Adrenal gland (tissue), 9 donors: ENCODE measurements at regions not wholly inside any gene's neighbourhood (a gene's known extent, or its start where the extent isn't known, plus 50 kb on each side); places are given as distances from the start of the nearest gene placed in this dataset.

Experiments
- DNase-seq, 7 donors: peaks; one replicate each; pipeline ENCODE4 v3.0.0-alpha.2; 2019 to 2020
- H3K27ac ChIP-seq, 5 donors: fragments of 200-600 bp; sonication (generic) in 4 of 5; 1 replicate in 3 of 5; 2 replicates in 2 of 5; pipeline versions ENCODE4 v1.5.1 to v1.8.0; 2016 to 2020; ENCODE audit warnings: mild to moderate bottlenecking in 1 of 5
- H3K27me3 ChIP-seq: fragments of 200-600 bp; 2 replicates; pipeline ENCODE4 v1.8.0; 2021
- H3K36me3 ChIP-seq, 2 donors: fragments of 200-600 bp; replicated peaks in 1 of 2; 1 replicate in 1 of 2; 2 replicates in 1 of 2; pipeline versions ENCODE4 v1.5.1 to v1.8.0; 2018 to 2022
- H3K4me1 ChIP-seq, 2 donors: fragments of 200-600 bp; replicated peaks in 1 of 2; 1 replicate in 1 of 2; 2 replicates in 1 of 2; pipeline versions ENCODE4 v1.5.1 to v1.8.0; 2018 to 2021
- H3K4me3 ChIP-seq, 4 donors: fragments of 200-600 bp; sonication (generic) in 3 of 4; one replicate each; pipeline ENCODE4 v1.5.1; 2016 to 2018
- H3K9me3 ChIP-seq, 3 donors: fragments of 200-600 bp; sonication (generic) in 1 of 3; replicated peaks in 1 of 3; 1 replicate in 2 of 3; 2 replicates in 1 of 3; pipeline versions ENCODE4 v1.5.1 to v1.8.0; 2016 to 2021
- POLR2A ChIP-seq, 2 donors: fragments of 450-650 bp; IDR thresholded peaks; one replicate each; pipeline ENCODE4 v1.6.1; 2017; ENCODE audit warnings: antibody characterized with exemption in 2 of 2, mild to moderate bottlenecking in 2 of 2, moderate library complexity in 1 of 2
- WGBS, 4 donors: extraction: QIAGEN DNeasy Blood & Tissue Kit in 2 of 4; methylation state at CpG; one replicate each; pipeline versions ENCODE4 v1.1.5 to v1.1.7; 2013 to 2017; 5-methylcytosine and 5-hydroxymethylcytosine counted together
- intact Hi-C, 2 donors: fragments of 100-400 bp; cut with DNase I; formaldehyde crosslinking; loops; one replicate each; pipeline versions ENCODE4 v1.14.1 to v1.15.0; 2022 to 2023
- TF ChIP-seq, protein P1 (sequence below), 6 experiments: fragments of 450-650 bp in 4 of 6; fragments of 200-600 bp in 2 of 6; sonication (generic) in 1 of 6; IDR thresholded peaks; 1 replicate in 5 of 6; 2 replicates in 1 of 6; pipeline versions ENCODE4 v1.5.1 to v1.8.0; 2016 to 2021; ENCODE audit warnings: antibody characterized with exemption in 6 of 6, mild to moderate bottlenecking in 2 of 6, moderate library complexity in 1 of 6
- donor health status: healthy with polysubstance abuse.
- donor health status: Bipolar disorder and iron deficiency.
- donor health status: DM: yes; HTN: yes; CAD: no.
- donor health status: DM: no; HTN: no; CAD: no.
- donor health status: DM: no; HTN: no; CAD: no.

DNA sequence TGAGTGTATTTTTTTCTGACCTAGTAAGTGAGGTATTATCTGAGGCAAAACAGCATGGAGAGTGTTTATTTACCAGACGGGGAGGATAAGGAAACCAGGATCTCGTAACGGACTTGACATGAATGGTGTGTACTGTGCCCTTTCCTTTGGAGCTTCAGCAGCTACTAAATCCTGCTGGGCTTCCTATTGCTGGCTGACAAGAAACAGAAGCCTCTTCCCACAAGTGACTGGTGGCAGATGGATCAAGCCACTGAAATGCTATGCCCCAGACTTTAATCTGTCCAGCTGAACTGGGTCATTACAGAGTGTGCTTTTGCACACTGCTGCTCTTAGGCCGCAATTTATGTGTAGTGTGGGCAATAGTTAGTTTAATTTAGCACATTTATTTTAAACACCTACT is 162.7 kb upstream of the MRPS30 start:
- H3K4me1 ChIP-seq: no peaks in the 10 kb centered on the region
- intact Hi-C loops: no loop called here

DNA sequence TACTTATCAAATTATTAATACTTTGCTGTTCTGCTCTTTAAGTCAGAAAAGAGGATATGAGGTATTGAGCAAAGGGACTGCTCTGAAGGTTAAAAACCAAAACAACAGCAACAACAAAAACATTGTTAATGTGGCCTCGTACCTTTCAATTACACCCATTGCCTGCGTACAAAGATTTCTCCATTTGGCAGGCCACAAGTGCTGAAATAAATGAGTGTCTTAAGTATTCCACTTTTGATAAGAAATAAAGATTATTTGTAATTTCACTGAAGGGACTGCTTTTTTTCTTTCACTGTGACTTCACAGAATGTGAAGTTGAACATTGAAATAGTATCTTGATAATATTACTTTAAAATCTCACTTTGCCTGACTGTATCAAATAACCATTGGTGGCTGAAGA is 163.2 kb upstream of the MRPS30 start:
- intact Hi-C loops: no loop called here
- no peak for TF ChIP-seq POLR2A (IDR thresholded peaks at IDR 0.05)
- TF ChIP-seq, protein P1, sequence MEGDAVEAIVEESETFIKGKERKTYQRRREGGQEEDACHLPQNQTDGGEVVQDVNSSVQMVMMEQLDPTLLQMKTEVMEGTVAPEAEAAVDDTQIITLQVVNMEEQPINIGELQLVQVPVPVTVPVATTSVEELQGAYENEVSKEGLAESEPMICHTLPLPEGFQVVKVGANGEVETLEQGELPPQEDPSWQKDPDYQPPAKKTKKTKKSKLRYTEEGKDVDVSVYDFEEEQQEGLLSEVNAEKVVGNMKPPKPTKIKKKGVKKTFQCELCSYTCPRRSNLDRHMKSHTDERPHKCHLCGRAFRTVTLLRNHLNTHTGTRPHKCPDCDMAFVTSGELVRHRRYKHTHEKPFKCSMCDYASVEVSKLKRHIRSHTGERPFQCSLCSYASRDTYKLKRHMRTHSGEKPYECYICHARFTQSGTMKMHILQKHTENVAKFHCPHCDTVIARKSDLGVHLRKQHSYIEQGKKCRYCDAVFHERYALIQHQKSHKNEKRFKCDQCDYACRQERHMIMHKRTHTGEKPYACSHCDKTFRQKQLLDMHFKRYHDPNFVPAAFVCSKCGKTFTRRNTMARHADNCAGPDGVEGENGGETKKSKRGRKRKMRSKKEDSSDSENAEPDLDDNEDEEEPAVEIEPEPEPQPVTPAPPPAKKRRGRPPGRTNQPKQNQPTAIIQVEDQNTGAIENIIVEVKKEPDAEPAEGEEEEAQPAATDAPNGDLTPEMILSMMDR (IDR thresholded peaks at IDR 0.05): no peak
- 62 to 76% (median 72%) methylated on average over 2 of the region's 2 CpGs for WGBS, 4 donors

More for the DNA sequence above, 162.7 kb upstream of the MRPS30 start:
- Histone ChIP-seq H3K27me3 (no peaks in the 10 kb centered on the region), H3K27ac (no peak overlapping the region), H3K36me3 (no peaks in the 10 kb centered on the region), H3K4me3 (no peak overlapping the region), H3K9me3 (no peaks in the 10 kb centered on the region)
- no peak for DNase-seq
- 58 to 65% (median 60%) methylated on average over 4 of the region's 4 CpGs for WGBS, 4 donors
- TF ChIP-seq POLR2A (IDR thresholded peaks at IDR 0.05): no peak
- TF ChIP-seq, protein P1 (IDR thresholded peaks at IDR 0.05): no peak

DNA sequence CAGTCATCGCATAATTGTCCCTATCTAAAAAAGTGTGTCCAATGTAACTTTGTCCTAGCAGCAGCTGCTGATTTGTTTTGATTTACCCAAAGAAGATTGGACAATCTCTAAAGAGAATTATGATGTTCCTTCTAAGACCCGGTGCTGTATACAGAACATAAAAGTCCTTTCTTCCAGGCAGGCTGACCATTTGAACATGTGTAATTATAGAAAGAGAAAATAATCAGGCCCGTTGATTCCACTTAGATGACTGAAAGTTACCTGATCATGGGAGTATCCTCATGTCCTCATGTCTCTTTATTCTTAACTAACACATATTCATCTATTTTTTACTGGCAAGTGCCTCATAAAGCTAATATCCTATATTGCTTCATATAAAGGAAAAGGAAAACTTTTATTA is 164.1 kb upstream of the MRPS30 start:
- WGBS, 4 donors: 59 to 69% (median 66%) methylated on average over 3 of the region's 3 CpGs

More for the DNA sequence above, 163.2 kb upstream of the MRPS30 start:
- H3K36me3 ChIP-seq: no peaks in the 10 kb centered on the region
- no peak for DNase-seq
- H3K27ac ChIP-seq: no peak overlapping the region
- no peak overlapping the region for H3K4me3 ChIP-seq
- no peaks in the 10 kb centered on the region for H3K27me3 ChIP-seq
- no peaks in the 10 kb centered on the region for H3K9me3 ChIP-seq
- no peaks in the 10 kb centered on the region for H3K4me1 ChIP-seq

DNA sequence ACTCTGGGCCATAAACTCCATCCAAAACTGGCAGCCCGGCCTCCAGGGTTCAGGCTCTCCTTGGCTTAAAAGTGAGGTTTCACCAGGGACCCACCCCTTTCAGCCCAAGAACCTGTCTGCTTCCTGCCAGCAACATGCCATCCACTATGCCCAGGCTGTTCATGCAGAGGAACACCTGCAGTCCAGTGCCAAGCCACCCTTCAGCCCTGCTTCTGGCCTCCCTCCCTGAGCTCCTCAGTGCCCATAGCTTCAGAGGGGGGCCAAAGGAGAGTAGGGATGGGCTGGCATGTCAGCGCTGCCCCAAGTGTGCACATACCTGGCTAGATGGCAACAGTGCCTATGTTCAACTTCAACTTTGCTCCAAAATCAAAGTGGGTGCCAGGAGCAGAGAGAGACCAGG is 166.9 kb upstream of the MRPS30 start:
- TF ChIP-seq POLR2A (IDR thresholded peaks at IDR 0.05): no peak
- TF ChIP-seq, protein P1 (IDR thresholded peaks at IDR 0.05): no peak
- Histone ChIP-seq H3K27me3 (no peaks in the 10 kb centered on the region), H3K36me3 (no peaks in the 10 kb centered on the region), H3K9me3 (no peaks in the 10 kb centered on the region), H3K4me1 (no peaks in the 10 kb centered on the region), H3K27ac (no peak overlapping the region), H3K4me3 (no peak overlapping the region)
- no peak for DNase-seq
- intact Hi-C loops: no loop called here
- 81 to 94% (median 92%) methylated on average over 2 of the region's 2 CpGs; no CpG with 5 or more reads in 1 of the 4 donors for WGBS, 4 donors

More for the DNA sequence above, 164.1 kb upstream of the MRPS30 start:
- TF ChIP-seq POLR2A (IDR thresholded peaks at IDR 0.05): no peak
- TF ChIP-seq, protein P1 (IDR thresholded peaks at IDR 0.05): no peak
- Histone ChIP-seq H3K27ac (no peak overlapping the region), H3K9me3 (no peaks in the 10 kb centered on the region), H3K27me3 (no peaks in the 10 kb centered on the region), H3K36me3 (no peaks in the 10 kb centered on the region), H3K4me1 (no peaks in the 10 kb centered on the region), H3K4me3 (no peak overlapping the region)
- intact Hi-C loops: no loop called here
- no peak for DNase-seq
